ENCODE measurements at regions not wholly inside any gene's neighbourhood (a gene's known extent, or its start where the extent isn't known, plus 50 kb on each side); places are given as distances from the start of the nearest gene placed in this dataset.

DNA sequence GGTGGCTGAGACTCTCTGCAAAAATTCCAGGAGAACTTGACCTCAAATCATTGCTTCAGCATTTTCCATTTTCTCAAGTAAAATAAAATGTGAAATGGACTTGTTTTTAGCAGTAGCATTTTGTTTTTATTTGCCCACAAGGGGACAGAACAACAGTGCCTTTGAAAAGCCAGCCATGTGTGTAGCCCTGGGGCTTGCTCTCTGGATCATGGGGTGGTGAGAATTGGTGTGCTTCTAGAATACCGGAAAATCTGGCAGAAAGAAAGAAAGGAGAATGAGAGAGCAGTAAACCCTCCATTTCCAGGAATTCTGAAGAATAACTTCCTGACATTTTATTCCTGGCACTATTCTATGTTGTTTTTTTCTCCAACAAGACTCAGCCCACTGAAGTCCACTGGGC lies 254.7 kb upstream of the MOCS1 start:
- DNase-seq = no peak

DNA sequence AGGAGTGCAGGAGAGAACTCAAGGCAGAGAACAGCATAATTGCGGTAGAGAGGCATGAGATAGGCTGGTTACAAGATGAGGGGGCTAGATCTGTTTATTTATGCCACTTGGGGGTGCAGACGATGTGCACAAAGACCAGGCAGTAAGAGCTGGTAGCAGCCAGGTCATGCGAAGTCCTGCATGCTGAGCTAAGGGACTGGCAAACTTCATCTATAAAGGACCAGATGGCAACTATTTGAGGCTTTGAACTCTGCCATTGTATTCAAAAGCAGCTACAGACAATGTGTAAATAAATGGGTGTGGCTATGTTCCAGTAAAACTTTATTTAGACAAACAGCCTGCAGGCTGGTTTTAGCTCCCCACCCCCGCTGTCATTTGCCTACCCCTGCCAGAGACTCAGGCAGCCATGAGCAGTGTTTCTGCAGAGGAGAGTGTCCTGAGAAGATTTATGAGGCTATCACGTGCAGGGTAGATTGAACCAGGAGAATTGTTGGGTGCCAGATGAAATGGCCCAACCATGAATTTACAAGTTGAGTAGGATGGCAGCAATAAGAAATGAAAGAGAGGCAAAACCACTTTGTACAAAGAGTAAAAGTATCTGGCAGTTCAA lies 253.4 kb upstream of the MOCS1 start:
- DNase-seq = no peak

DNA sequence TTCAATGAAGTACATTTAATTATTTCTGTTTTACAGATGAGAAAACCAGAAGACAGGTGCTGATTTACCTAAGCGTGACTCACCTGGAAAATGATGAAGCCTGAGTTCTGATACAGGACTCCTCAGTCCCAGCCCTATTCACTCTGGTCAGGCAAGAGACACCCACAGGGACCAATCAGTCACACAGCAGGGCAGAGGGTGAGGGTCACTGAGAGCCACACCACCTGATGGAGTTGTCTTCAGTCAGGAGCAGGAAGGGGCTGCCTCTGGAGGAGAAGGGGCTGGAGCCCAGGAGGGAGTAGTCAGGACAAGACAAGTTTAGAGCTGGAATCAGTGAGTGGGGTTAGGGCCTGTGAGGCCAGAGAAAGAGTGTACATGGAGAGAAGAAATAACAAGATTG lies 251.2 kb upstream of the MOCS1 start:
- no peak for DNase-seq

DNA sequence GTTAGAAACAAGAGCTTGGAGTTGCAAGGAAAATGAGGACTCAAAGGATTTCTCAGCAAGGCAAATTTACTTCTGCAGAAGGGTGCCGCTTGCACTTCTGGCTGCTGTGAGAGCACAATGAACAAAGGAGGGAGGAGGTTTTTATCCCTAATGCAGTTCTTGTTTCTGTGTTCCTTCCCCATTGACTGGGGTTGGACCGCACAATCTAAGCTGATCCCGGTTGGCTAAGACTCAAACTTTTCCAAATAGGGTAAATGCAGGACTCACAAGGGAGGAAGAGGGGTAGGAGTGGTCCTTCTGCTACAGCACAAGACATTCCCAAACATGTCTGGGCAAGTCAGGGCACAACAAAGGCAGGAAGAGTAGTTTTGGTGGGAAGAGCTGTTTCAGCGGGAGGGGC lies 249.6 kb upstream of the MOCS1 start:
- DNase-seq = no peak

DNA sequence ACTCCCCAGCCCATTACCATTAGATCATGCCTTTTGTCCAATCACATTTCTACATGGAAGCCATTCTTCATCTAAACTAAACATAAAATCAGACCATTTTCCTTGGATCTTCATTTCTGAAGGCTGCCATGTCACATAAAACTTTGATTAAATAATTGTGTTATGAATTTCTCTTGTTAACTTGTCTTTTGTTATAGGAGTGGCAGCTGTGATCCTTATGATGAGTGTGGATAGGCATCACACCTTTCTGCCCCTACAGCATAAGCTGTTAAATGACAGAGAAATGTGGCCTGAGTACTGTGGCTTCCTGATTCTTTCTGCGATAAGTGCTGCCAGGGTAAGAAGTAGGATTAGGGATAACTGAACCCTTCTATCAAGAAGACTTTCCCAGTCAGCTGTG lies 247.1 kb upstream of the MOCS1 start:
- no peak for DNase-seq

DNA sequence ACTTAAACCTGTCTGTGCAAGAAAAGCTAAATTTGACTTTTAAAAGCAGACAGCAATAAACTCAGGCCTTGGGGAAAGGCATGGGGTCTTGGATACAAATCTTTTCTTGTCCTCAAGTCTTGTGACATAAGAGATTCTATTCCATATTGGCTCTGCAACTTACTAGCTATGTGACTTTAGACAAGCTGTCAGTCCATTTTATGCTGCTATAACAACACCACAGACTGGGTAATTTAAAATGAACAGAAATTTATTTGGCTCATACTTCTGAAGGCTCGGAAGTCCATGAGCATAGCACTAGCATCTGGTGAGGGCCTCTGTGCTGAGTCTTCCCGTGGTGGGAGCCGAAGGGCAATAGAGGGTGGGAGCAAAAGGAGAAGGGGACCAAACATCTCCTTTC lies 246.0 kb upstream of the MOCS1 start:
- DNase-seq = no peak

DNA sequence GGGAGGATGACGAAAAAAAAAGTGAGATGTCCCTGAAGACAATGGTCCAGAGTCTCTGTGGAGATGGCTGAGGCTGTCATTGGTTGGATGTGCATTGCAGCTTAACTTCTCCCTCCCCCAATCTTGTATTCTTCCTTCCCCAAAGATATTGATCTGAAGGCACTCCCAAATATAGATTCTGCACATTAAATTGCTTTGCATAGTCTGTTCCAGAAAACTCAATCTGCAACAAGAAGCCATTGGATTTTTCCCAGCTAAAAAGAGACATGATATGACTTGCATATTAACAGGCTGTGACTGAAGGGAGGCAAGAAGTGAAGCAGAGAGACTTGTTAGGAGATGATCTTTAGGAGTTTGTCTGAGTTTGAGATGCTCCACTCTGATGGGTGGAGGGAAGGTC lies 245.2 kb upstream of the MOCS1 start:
- no peak for DNase-seq

DNA sequence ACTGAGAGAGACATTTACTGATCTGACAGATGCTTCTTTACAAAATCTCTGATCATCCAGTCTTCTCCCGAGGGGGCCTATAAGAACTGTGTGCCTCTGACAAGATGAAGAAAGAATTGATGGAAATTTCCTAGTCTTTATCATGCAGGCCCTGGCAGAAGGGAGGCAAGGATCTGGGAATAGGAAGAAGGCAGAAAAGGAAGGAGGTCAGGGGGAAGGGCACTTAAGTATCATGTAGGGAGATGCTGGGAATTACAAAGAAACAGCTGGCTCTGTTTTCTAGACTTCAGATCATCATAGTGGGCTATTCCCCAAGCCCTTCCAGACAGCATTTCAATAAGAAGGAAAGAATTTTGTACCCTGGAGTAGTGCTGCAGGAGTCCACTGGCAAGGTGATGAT lies 243.3 kb upstream of the MOCS1 start:
- DNase-seq = no peak

DNA sequence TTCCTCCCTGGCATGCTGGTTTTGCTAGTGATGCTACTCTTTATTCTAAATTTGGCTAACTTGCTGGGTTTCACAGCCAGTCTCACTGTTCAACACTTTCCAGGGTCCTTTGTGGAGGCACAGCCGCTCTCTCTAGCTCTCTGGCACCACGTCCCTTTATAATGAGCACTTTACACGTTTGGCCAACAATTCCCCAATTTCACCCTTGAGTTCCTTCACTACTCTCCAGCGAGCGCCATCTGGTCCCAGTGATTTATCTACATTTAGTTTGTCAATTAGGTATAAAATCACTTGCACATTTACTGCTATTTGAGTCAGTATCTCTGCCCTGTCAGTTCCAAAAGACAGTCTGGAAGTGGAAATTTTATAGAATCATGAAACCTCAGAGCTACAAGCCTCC lies 241.9 kb upstream of the MOCS1 start:
- no peak for DNase-seq

DNA sequence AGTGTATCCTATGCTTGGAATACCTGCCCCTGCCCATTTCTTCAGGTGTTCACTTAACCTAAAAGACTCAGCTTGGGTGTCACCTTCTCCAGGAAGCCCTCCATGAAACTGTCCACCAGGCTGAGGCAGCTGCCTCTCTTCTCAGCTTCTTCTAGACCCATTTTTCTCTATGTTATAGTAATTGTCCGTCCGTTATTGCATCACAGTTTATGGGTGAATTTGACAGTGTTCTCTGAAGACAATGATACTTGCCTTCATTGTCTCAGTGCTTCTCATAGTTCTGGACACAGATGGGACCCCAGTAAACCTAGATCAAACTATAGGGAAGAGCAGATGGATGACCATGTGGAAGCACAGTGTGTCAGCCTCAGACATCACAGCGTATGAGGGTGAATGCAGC lies 238.0 kb upstream of the MOCS1 start:
- DNase-seq = no peak

DNA sequence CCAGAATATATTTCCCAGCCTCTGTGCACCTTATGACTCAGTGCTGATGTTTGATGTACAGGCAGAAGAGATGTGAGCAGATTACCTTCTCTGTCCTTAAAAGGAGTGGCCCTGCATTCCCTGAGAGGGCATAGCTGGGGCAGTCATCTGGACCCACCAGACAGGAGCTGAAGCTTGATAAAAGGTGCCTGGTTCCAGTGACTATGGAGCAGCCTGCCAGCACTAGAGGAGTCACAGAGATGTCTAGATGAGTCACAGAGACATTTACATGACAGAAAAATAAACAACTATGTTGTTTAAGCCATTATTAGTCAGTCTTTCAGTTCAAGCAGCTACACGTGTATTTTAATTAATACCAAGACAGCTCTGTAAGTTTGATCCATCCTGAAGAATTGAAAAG lies 237.1 kb upstream of the MOCS1 start:
- no peak for DNase-seq

DNA sequence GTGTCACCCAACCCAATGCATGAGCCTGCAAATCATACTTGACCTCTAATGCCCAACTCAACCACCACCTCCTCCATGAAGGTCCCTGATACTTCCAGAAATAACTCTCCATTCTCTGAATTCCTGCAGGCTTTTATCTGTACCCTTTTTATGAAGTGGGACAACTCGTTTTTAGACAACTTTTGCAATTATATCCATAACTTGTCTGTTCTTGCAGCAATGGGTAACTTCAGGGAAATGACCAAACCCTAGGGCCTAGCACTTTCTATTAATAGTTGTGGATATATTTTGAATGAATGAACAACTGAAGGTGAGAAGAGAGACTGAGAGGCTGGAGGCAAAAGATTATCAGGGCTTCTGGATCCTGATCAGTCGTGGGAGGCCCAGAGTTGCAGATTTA lies 236.6 kb upstream of the MOCS1 start:
- DNase-seq = no peak

DNA sequence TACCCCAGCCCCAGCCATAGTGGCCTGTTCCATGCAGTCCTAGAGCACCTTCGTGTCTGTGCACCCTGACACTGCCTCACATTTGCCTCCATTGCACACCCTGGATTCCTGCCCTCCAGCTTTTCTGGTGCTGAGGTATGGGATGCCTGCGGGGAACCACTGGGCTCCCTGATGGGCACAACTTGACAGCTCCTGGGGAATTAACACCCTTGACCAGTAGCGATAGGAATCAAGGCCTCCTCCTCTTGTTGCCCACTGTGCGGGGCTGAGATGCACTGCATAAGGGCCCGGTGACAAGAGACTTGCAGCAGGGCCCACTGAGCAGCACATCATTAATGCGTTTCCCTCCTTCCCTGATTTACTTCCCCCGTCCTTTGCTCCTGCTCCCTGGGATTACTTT lies 235.6 kb upstream of the MOCS1 start:
- no peak for DNase-seq

DNA sequence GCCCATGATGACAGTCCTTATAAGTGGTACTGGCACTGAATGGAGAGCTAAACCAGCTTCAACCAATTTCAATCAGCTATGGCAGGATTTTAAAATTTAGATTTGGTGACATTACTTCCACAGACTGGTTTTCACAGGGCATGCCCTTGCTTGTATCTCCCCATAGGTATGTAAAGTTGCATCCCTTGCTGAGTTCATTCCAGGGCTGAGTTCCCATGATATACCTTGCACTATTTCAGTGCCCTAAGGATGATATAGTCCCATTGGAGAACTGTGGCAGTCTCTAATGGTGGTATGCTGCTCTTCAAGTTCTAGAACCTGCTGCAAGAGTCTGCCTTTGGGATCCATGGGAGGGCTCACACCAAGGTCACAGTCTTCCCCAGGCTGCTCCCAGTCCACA lies 232.7 kb upstream of the MOCS1 start:
- DNase-seq = no peak

DNA sequence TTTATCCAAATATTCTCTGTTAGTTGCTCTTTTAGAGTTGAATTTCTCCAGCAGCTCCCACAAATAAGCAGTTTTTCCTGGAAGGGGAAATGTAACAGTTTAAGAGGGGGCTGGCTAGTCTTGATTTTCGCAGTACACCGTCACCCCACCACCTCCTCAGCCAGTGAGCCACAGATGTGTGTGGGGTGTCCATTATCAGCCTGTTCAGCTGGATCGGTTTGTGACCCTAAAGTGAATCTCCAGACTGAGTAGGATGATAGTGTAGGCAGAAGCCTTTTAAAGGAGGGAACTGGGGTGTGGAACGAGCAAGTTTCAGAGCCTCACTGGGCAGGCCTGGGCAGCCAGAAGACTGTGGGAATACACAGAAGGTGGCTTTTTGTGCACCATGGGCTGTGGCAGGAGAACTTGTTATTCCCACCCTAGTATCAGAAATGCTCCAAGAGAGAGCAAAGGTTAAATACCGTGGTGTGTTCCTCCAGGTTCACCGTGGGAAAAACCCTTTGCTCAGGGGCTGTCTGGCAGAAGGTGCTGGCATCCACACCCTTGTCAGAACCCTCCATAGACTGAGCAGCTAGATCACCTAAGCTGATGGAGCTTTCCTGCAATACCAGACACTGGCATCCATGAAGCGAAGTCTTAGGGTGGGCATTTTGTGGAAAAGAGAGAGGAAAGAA lies 230.9 kb upstream of the MOCS1 start:
- DNase-seq = no peak

DNA sequence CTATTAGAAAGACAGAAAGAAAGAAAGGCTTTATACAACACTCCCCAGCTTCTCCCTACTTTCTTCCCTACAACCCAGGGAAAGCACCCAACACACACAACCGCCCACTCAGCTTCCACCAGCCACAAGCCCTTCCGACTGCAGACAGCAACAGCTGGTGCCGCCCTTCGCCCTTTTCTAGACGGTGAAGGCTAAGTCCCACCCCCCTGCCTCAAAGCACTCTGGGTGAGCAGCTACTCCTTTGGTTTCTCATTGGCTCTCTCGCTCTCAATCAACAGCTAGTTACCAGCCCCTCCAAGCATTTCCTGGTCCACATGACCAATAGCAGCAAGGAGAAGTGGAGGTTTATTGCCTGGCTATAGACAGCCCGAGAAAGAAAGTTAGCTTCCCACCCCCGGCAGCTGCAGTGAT lies 230.1 kb upstream of the MOCS1 start:
- DNase-seq = no peak

DNA sequence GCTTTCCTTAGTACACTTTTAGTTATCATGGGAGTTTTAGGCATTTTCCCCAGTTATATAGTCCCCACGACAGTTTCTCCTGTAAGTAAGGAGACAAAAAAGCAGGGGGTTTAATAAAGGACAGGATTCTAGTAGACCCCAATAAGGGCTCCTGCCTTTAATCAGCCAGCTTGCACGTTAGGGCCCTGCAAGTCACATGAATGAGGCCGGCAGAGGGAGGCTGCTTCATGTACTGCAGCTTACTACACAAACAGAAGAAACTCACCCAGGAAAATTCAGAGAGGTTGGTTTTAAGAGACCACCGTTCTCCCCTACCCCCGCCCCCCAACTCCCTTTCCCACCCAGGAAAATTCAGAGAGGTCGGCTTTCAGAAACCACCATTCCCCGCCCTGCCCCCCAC lies 229.7 kb upstream of the MOCS1 start:
- no peak for DNase-seq

DNA sequence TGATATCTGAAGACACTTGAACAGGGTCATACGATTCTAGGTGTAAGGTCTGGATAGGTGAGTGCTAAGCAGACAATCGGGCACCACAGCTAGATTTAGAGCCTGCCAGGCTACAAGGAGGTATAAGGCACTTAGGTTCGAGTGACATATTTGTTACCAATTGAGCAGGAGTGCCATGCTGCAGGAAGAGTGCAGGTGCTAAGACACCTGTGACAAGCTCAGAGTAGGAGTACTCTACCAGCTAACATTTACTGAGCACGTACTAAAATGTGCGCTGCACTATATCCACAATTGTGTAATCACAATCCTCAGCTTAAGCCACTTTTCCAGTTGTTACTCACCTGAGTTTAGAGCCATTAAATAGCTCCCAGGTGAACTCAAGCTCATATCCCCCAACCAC lies 227.8 kb upstream of the MOCS1 start:
- no peak for DNase-seq

DNA sequence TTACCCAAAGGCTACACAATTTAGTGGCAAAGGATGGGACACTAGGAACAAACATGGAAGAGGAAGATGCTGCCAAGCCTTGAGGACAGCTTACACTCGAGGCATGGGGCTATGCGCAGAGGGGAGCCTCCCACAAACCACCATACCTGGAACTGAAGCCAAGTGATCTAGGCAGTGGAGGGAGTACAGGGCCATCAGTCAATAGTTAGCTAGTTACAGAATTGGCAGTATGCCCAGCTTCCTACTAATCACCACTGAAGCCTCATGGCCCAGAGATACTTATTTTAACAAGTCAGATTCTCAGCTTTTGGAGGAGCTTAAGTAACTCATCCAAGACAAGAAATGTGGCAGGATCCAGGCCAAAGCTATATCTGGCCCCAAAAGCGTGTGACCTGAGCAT lies 226.6 kb upstream of the MOCS1 start:
- DNase-seq = no peak

DNA sequence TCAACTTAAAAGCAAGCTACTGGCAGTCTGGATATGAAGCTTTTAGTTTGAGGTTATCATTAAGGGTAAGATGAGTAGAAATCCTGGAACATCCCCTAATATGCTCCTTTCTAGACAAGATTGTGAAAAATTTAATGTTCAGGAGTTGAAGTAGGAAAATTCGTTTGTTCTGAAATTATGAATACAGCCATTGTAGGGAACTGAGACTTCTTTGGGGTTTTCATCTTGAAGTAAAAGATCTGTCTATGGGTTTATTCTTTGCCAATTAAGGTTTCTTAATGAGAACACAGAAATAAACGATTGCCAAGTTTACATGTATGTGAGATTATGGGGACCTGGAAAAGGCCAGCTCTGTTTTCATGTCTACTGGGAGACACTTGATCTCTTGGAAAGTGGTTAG lies 225.6 kb upstream of the MOCS1 start:
- DNase-seq = no peak

DNA sequence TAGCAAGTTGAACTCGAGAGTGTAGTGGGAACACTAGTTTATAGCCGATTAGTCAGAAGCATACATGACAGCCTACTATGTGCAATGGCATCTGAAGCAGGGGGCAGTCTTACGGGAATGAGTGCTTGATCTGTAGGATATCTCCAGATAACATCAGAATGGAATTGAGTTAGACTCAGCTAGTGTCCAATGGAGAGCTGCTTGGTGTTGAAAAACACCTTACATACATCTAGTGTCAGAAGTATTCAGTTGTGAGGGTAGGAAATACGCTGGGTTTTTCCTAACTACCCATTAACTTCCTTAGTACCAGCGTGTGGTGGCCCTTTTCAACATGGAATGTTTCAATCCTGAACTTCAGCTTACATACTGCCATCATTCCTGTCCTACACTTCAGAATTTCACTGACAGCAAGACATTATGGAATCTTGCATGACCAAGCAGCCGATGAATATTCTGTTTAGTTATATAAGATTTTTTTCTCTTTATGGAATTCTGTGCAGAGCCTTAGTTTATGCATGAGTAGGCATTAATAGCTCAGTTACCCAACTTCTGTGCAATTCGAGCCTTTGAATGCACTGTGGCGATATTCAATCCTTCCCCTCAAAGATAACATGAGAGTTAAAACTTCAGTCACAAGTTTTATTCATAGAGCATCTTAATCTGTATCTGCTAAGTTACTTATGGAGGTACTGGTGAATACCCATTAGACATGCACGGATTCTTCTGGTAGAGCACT lies 218.6 kb upstream of the MOCS1 start:
- DNase-seq = no peak

DNA sequence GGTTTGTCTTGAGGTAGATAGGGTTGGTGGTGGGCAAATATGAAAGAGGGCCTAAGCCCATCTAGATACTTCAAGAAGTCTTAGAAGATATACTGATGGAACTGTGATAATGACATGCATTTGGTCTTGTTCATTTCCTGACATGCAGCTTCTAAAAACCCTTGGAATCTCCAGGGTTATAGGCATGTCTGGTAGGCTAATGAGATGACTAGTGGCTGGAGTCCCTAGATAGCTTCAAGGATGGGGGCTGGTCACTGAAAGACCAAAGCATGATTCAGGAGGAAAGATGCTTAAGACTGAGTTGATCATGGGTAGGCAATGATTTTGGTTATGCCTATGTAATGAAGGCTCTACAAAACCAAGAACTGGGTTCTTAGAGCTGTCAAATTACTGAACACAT lies 217.9 kb upstream of the MOCS1 start:
- DNase-seq = no peak

DNA sequence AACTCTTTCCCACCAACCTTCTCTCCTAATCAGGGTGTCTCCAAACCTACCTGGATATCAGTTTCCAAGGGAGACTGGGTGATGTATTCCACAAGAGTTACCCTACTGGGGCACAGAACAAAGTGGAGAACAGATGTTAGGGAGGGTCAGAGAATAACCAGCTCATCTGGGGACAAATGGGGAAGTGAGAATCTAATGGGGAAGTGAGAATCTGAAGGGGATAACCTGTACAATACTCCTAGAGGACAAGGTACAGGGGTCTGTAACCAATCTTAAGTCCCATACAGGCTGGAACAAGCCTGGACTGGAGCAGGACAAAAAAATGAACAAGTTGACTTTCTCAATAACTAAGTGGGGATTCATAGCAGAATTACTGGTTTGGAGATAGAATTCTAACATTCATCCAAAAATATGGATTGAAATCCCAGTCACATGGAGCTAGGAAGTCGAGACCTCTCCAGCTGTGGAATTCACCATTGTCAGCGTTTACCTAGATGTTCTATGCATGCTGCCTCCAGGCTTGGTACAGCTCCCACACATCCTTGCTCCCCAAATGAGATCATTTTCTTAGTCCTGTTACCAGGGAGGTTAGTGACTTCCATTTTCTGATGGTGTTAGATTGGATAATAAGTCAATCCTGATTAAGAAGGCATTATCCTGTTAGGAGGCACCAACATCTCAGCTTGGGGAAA lies 214.8 kb upstream of the MOCS1 start:
- DNase-seq = no peak

DNA sequence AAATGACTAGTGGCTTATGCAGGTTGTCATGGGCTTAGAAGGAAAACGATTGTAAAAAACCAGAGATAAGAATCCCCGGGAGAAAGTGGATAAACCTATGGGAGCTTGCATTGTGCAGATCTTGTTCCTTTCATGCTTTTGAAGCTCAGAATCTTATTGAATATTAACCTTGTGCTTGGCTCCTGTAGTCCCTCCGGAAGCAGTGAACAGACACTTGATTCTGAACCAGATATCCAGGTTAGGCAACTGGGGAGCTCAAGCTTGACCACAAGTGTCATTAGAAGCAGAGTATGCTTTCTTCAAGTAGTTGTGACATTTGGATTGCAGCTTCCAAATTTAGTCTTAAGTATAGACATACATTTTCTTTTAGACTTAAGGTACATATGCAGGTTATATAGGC lies 212.6 kb upstream of the MOCS1 start:
- DNase-seq = no peak
